ENCODE measurements at regions not wholly inside any gene's neighbourhood (a gene's known extent, or its start where the extent isn't known, plus 50 kb on each side); places are given as distances from the start of the nearest gene placed in this dataset.

DNA sequence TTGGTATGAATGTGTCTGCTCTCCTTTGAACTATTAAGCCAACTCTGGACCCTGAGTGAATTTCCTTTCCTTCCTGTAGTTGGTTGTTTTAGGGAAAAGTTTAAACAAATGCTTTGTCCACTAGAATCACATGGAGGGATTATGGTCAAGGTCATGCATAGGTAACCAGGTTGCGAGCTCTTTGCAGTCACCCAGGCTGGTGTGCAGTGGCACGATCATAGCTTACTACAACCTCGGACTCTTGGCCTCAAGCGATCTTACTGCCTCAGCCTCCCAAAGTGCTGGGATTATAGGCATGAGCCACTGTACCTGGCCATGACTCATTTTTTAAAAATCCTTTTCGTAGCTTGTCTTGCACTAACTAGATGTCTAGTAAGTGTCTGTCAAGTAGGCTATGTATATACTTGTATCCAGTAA is 88.0 kb upstream of the SOX4 start:
- TF ChIP-seq, protein P1, sequence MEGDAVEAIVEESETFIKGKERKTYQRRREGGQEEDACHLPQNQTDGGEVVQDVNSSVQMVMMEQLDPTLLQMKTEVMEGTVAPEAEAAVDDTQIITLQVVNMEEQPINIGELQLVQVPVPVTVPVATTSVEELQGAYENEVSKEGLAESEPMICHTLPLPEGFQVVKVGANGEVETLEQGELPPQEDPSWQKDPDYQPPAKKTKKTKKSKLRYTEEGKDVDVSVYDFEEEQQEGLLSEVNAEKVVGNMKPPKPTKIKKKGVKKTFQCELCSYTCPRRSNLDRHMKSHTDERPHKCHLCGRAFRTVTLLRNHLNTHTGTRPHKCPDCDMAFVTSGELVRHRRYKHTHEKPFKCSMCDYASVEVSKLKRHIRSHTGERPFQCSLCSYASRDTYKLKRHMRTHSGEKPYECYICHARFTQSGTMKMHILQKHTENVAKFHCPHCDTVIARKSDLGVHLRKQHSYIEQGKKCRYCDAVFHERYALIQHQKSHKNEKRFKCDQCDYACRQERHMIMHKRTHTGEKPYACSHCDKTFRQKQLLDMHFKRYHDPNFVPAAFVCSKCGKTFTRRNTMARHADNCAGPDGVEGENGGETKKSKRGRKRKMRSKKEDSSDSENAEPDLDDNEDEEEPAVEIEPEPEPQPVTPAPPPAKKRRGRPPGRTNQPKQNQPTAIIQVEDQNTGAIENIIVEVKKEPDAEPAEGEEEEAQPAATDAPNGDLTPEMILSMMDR (IDR thresholded peaks at IDR 0.05; ENCODE audit: poor library complexity, severe bottlenecking) = no peak
- TF ChIP-seq MXI1 (conservative IDR thresholded peaks at IDR 0.05; ENCODE audit: poor library complexity, severe bottlenecking) = no peak
